ENCODE measurements at regions not wholly inside any gene's neighbourhood (a gene's known extent, or its start where the extent isn't known, plus 50 kb on each side); places are given as distances from the start of the nearest gene placed in this dataset.

GRCh38 chr1:115193046-115193828 lies 103.9 kb upstream of the TSPAN2 start:
- no peaks in the 10 kb centered on the region for H3K79me2 ChIP-seq (ENCODE audit: control insufficient read depth, insufficient read depth, low read length)
- H3K27me3 ChIP-seq (replicated peaks in 1 of 2; ENCODE audit: control insufficient read depth in 2 of 2, insufficient read depth in 2 of 2, low read length in 1 of 2): peaks cover 0 to 3% of the 10 kb centered on the region in 2 experiments; a peak in 1 of 4 replicates
- intact Hi-C loops (cut with micrococcal nuclease; ENCODE audit: unreplicated experiment): no loop called here
- H3K4me1 ChIP-seq (ENCODE audit: control insufficient read depth, insufficient read depth, low read length): no peaks in the 10 kb centered on the region
- no peak for TF ChIP-seq RFX5 (IDR thresholded peaks at IDR 0.05; ENCODE audit: low read depth, low read length)
- TF ChIP-seq MYB (IDR thresholded peaks at IDR 0.05; ENCODE audit: borderline replicate concordance, low read depth, low read length): no peak
- TF ChIP-seq KLF5 (IDR thresholded peaks at IDR 0.05; ENCODE audit: partially characterized antibody): no peak
- no peak for TF ChIP-seq ESRRA (IDR thresholded peaks at IDR 0.05; ENCODE audit: low read length)
- no peak for TF ChIP-seq JUND (IDR thresholded peaks at IDR 0.05; ENCODE audit: low read depth, low read length)
- no peak for TF ChIP-seq IRF3 (IDR thresholded peaks at IDR 0.05)
- TF ChIP-seq BRCA1 (IDR thresholded peaks at IDR 0.05; ENCODE audit: low read depth, low read length): no peak
- TF ChIP-seq BMI1 (IDR thresholded peaks at IDR 0.05; ENCODE audit: borderline replicate concordance): no peak
- TF ChIP-seq CHD2 (IDR thresholded peaks at IDR 0.05; ENCODE audit: borderline replicate concordance, low read depth, low read length): no peak
- no peak for TF ChIP-seq CREM (IDR thresholded peaks at IDR 0.05; ENCODE audit: low read depth)
- no peak for TF ChIP-seq PRDM15 (CRISPR knock-in tag; IDR thresholded peaks at IDR 0.05)
- TF ChIP-seq ZNF384 (IDR thresholded peaks at IDR 0.05; ENCODE audit: borderline replicate concordance, low read depth, low read length): no peak
- TF ChIP-seq SREBF2 (IDR thresholded peaks at IDR 0.05; ENCODE audit: low read length): no peak
- TF ChIP-seq EZH2 (IDR thresholded peaks at IDR 0.05; ENCODE audit: borderline replicate concordance, control insufficient read depth, low read depth, low read length): no peak
- no peak for TF ChIP-seq BACH1 (IDR thresholded peaks at IDR 0.05; ENCODE audit: borderline replicate concordance)
- TF ChIP-seq, protein P1, sequence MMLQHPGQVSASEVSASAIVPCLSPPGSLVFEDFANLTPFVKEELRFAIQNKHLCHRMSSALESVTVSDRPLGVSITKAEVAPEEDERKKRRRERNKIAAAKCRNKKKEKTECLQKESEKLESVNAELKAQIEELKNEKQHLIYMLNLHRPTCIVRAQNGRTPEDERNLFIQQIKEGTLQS (IDR thresholded peaks at IDR 0.05; ENCODE audit: borderline replicate concordance, extremely low read depth, low read depth, low read length): no peak
- TF ChIP-seq SP1 (IDR thresholded peaks at IDR 0.05; ENCODE audit: low read depth, low read length): no peak
- TF ChIP-seq POU2F2 (IDR thresholded peaks at IDR 0.05; ENCODE audit: borderline replicate concordance, low read depth, low read length): no peak
- BruUV-seq (replicated peaks): no TSS peak
- no peak overlapping the region for H2AFZ ChIP-seq (ENCODE audit: control insufficient read depth, low read depth, low read length)
- H3K9ac ChIP-seq (ENCODE audit: control insufficient read depth, insufficient read depth, low read length): no peak overlapping the region
- 27% methylated on average over 3 of the region's 3 CpGs for WGBS (ENCODE audit: insufficient coverage, insufficient replicate concordance, low lambda C conversion rate, missing lambda C conversion rate)
- ChIA-PET SMC1A (ENCODE audit: uncharacterized antibody, unreplicated experiment) (interaction anchor here (0.9 kb wide), 1 partner anchor 12 kb away, joined by 3 read pairs; no protein-coding TSS in a partner anchor), RAD21 (ENCODE audit: unreplicated experiment) (no interaction called here), CTCF (no interaction called here), POLR2A (no interaction called here)
- FAIRE-seq (no peak), ATAC-seq (no peak), DNase-seq (ENCODE audit: low read depth, low spot score) (no peak)
- in situ Hi-C loops (cut with MboI): no loop called here
- H3K4me2 ChIP-seq (ENCODE audit: control insufficient read depth, insufficient read depth): no peak overlapping the region
- no peaks in the 10 kb centered on the region for H3K36me3 ChIP-seq (ENCODE audit: control insufficient read depth in 2 of 2, insufficient read depth in 2 of 2, low read length in 1 of 2)
- H4K20me1 ChIP-seq (ENCODE audit: control insufficient read depth, insufficient read depth): no peaks in the 10 kb centered on the region
- H3K27ac ChIP-seq (ENCODE audit: control insufficient read depth, insufficient read depth): no peak overlapping the region
- no peak overlapping the region for H3K4me3 ChIP-seq
- no peaks in the 10 kb centered on the region for H3K9me3 ChIP-seq (replicated peaks; ENCODE audit: control insufficient read depth, insufficient read depth, low read length)

Measured in GM12878 (cell line).